Activated CD4-positive, alpha-beta T cell treated with anti-CD3 and anti-CD28 coated beads, Interleukin-10, Interleukin-2, amounts not matched to agents 100 ng/mL and 50 ng/mL, durations not matched to agents 16 hours and 8 hours (primary cell): ENCODE measurements at regions not wholly inside any gene's neighbourhood (a gene's known extent, or its start where the extent isn't known, plus 50 kb on each side); places are given as distances from the start of the nearest gene placed in this dataset.

ENCODE experiments used
- DNase-seq: peaks from one replicate; pipeline ENCODE4 v3.0.0-alpha.2; 2020

DNA sequence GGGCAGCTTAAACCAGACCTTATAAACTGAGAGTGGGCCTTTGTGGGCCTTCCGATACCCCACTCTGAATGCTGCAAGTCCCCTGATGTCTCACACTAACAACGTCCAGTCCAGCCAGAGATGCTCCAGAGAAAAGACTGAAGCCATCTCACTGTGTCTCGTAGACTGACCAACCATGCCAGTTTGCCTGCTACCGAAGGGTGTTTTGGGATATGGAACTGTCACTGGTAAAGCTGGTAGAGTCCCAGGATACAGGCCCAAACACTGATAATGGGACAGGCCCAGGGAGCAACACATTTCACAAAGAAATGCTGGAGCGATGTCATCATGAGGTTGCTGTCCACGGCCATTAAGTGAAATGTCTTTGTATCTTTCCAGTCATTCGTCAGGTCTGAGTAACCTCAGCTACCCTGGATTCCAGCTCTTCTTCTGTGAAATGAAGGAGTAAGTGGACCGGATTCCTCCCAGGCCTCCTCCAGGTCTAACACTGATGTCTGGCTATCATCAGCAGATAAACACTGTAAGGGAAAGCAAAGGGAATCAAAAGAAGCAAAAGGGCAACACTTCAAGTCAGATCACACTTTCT, 81.6 kb downstream of the SLC5A7 start:
- no peak for DNase-seq

DNA sequence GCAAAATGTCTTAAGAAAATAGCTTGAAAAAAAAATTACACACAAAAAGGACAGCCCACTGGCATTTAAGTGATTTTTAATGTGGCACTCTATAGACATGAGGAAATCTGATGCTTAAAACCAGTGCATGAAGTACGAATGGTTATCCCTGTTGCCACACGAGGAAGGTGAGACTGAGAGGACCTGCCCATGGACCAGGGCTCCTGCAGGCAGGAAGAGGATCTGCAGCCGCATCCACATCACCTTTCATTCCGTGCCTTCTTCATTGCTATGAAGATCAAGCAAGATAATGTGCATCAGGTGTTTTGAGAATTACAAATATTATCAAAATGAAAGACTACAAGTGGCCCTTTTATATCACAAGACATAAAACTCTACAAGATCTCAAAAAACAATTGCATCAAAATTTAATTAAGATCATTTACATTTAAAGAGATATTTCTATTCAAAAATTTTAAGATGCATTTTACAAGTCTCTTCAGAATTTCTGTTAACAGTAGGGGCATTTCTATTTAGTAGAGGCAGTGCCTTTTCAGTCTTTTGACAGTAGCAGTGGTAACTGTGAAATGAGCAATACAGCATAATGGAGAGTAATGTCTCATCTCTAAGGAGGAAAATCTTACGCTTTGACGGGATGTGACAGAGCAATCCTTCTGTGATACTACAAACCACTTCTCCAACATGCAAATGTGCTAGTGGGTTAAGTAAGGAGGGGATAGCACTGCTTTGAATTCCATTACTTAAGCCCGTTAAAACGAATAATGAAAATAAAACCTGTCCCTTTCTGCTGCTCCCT, 83.4 kb downstream of the SLC5A7 start:
- no peak for DNase-seq

DNA sequence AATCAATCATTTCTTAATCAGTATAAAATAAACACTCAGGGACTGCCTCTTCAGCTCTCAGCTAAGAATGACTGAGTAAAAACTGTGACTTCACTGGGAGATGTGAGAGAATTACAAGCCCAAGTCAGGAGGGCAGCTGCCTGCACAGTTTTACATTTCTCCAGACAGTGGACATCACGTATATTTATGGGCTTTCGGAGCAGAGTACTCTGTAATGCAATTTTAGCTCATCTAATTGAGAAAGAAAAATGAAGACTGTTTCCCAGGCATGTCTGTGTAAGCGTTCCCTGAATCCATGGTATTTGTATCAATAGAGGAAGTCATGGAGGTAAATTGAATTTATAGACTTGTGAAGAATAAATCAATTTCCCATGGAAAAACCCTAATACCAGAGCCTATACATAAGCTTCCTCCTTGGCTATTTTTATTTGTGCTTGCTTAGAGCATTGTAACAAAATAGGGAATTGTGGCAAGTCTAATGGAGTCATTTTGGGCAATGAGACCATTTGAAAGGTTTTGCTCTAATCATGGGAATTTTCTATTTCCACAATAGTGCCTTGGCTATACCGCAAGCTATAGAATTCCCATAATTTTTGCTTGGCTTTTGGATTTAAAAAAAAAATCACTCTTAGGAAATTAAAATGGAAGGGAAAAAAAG, 87.2 kb downstream of the SLC5A7 start:
- DNase-seq: no peak

DNA sequence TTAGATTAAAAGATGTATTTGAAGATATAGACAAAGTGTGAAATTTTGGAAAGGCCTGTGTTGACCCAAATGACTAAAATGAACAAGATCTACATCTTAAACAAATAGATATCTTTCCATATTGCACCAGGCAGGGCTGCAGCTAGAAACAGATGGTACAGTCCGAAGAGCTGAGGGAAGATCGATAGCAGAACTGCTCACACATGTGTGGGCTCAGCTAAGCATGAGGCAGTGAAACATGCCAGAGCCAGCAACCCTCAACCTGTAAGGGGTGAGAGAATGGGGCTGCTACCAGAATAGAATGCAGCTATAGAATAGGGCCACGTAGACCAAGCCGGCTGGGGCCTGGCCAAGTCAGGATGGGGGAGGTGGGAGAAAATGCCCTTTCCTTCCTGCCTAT, 87.8 kb downstream of the SLC5A7 start:
- DNase-seq: no peak

DNA sequence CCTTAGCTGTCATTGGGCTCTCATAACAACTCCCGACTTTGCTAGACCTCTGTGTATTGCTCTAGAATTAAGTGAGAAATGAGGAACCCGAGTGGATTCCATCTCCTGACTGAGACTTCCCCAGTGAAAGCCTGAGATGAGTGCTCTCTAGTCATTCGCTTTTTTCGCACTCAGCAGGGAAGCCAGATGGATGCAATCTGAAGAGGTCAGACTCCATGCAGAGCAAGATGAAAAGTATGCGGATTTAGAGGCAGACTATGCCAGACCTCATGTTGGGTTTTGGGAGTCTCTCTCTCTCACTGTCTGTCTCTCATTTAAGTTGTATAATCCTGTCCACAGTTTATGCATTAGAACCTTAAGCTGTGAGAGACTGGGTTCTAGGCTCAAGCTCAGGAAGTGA, 88.6 kb downstream of the SLC5A7 start:
- no peak for DNase-seq

DNA sequence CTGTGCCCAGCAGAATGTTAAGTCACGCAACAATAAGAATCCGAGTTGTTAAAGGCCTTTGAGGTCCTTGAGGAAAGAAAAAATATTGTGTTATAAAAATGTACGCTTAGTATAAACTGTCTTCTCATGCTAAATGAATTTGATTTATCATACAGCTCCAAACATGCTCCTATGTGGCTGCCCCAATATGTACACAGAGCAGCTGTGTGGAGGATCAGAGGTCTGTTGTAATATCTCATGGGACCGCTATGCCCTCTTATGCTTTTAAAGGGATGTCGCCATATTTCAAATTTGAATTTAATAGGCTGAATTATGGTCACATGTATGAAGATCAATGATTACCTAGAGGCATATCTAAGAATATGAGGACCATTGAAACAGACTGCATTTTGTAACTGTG, 90.2 kb downstream of the SLC5A7 start:
- DNase-seq: no peak

DNA sequence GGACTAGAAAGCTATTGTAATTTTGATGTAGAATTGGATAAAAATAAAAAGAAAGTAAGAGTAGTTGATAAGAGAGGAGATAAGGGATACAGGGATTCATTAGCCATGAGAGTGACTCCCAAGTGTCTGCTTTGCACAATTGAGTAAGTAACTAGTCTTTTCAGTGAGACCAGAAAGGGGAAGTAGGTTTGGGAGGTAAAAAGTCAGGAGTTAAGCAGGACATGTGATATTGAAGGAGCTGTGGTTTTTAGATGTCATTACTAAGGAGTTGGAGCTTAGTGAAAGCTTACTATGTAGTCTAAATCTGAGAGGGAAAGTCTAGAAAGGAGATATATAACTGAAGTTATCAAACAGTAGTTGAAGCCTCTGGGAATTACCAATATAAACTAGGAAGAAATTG, 93.4 kb downstream of the SLC5A7 start:
- DNase-seq: no peak

DNA sequence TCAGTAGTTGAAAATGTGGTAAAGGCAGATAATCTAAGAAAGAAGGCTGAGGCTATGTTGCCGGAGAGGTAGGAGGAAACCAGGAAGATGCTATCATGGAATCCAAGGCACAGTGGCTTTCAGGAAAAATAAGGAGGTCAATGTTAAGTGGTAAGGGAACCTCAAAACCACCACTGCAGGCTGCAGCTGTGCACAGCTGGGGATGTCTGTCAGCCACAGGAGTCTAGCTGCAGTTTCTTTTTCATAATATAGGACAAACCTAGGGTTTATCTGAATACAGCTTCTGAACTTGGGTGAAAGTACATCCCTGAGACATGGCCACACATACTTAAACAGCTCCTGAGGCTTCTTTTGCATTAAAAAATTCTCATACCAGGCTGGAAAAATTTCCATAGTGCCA, 93.9 kb downstream of the SLC5A7 start:
- no peak for DNase-seq

DNA sequence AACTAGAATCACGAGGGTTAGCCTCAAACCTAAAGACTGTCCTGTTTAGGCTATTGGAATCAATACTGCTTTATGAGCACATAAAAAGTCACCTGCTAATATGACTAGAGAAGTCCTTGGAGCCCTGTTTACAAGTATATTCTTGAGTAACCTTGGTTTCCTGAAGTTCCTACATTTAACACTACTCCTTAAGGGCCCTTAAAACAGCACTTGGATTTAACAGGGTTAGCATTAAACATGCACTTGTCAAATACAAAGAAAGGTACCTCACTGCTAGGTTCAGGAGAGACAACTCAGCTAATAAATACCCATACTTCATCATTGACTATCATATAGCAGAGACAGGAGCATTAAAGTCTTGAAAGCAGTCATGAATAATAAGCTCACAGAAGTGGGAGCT, 96.7 kb downstream of the SLC5A7 start:
- no peak for DNase-seq

DNA sequence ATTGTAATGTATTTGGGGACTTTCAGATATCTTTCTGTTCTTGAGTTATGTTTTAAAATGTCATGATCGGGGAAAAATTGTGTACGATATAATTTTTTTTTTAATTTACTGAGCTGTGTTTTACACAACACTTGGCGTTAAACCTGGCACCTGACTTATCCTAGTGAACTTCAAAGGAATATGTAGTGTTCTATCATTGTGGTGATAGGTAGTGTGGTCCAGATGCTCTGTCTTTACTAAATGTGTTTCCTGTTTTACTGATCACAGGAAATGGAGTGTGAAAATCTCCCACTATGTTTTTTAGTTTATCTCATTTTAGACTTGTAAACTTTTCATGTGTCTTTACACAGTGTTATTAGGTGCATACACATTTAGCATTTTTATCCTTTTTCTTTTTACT, 98.0 kb downstream of the SLC5A7 start:
- DNase-seq: no peak

DNA sequence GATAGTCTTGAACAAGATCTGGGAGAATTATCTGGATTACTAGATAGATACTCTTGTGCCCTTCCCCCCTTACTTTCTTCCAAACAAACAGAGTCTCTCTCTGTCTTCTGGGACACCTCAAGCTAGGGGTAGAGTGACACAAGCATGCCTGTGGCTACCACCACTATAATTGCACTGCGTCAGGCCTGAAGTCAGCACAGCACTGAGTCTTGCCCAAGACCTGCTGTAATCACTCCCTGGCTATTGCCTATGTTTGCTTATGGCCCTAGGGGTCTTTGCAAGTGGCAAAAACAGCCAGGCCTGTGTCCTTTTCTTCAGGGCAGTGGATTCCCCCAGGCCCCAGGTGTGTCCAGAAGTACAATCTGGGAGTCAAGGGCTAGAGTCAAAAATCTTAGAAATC, 106.6 kb downstream of the SLC5A7 start:
- DNase-seq: no peak

DNA sequence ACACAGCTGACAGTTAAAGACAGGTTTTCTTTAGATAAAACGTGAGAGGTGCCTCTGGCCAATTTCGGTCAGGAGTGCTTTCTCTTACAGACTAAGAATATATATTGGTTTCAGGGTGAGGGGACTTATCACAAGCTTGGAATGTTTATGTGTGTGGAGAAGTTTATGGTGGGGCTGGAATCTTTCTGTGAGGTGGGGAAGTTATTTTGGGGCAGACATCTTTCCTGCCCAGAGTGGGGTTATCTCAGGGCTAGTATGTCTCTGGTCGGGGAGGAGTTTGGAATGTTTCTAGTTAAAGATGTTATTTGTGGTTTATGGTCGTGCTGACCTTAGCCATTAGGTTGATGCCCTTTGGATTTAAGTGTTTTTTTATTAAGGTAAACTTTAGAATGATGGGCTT, 115.2 kb downstream of the SLC5A7 start:
- DNase-seq: no peak

DNA sequence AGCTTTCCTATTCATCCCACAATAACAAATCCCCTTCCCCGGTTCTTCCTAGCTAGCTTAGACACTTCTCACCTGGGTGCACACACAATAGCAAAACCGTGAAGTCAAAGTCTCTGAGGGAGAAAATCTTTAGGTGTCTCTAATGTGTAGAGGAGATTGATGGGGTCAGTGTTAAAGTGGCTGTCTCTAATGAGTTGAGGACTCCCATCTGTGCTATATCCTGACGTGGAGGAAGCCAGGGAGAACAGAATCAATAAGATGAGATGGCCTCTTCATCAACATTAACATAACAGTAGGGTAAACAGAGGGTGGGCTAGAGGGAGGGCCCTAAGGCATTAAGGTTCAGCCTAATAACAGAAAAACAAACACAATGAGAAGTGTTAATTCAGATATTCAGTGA, 120.4 kb downstream of the SLC5A7 start:
- no peak for DNase-seq

DNA sequence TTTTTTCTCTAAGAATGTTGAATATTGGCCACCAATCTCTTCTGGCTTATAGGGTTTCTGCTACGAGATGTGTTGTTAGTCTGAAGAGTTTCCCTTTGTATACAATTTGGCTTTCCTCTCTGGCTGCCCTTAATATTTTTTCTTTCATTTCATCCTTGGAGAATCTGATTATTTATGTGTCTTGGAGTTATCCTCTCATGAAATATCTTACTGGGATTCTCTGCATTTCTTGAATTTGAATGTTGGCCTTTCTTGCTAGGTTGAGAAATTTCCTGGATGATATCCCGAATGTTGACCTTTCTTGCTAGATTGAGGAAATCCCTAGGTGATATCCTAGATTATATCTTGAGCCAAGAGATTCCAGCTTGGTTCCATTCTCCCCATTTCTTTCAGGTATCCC, 125.6 kb downstream of the SLC5A7 start:
- no peak for DNase-seq

DNA sequence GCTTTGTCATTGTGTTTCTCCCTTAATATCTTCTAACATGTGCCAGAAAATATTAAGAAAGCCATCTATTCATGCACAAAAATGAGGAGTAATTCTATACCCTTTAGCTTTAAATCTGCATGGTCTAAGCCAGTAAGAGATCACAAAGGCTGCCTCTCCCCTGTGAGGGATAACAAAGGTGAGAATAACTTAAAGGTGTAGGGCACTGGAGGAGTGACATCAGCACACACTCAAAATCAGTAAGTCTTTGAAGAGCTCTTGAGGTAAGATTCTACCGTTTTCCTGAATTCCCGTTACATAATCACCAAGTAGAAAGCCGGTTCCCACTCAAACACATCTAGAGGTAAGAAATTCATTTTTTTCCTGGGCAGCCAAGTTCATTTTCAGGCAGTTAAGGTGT, 123.9 kb upstream of the SULT1C3 start:
- DNase-seq: no peak

DNA sequence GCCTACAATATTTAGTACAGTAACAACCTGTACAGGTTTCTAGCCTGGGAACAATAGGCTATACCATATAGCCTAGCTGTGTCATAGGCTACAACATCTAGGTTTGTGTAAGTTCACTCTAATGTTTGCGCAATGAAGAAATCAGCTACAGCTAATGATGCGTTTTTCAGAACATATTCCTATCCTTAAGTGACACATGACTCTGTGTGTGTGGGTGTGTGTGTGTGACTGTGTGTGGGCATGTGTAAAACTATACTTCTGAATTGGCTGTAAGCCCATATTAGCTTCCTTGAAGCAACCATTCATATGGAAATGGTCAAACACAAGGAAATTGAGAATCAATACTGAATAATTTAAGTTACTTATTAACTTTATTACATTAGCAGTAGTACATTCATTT, 120.8 kb upstream of the SULT1C3 start:
- DNase-seq: no peak

DNA sequence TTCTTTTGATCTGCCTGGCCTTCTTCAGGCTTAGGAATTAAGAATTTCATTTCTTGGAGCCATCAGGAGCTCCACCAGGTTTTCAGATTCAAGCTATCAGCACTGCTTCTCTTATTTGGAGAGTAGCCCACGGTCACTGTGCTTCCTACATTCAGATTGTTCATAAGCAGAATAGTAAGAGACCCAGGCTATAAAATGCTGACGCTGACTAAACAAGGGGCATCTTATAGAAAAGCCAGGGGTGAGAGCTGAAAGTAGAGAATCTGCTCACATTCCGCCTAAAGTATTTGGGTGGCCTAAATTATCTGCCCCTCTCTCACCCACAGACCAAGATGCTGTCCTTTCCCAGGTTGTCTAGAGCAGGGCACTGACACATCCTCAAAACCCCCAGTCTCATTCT, 120.3 kb upstream of the SULT1C3 start:
- DNase-seq: no peak

DNA sequence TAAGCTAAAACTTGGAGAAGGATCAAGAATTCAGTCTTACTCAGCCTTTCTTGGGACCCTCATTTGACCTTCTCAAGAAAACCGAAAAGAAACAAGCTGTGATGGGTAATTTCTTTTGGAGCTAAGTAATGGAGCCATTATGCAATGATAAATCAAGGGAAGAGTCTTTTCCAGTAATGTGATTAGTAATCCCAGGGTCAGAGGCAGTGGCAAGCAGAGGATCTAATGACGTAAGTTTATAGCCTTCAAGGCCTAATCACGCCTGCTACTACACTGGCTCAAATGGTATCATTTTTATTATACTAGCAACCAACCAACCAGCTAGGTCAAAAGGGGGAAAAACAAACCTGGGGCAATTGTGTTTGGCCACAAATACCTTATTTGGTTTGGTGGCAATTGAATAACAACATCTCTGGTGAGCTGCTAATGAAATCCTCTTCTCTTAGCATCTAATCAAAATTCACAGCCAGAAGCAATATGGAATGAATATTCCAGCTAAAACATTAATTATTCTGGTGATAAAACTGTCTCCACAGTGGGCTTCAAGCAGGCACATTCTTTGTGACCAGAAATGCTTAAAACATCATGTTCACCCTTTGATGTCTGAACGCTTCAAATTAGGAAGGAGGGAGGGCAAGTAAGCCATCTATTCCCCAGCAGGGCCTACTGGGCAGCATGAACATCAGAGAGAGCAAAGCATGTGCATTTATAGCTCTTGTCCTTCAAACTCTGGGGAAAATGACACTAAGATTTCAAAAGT, 114.9 kb upstream of the SULT1C3 start:
- DNase-seq: no peak

DNA sequence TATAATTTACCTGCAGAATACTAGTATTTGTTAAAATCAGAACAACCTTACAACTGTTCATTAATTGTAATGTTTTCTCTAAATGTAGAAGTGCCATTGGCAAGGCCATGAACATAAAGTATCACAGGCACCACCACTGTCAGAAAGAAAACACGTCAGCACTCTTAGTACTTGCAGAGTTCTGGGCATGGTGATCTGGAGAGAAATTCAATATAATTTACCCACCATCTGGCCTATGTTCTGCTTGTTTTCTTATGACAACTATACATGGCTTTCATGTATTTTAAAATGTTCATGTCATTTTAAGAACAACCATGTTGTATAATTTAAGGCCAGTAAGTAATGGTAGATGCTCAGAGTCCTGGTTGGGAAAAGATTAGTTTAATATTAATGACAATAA, 114.2 kb upstream of the SULT1C3 start:
- no peak for DNase-seq

DNA sequence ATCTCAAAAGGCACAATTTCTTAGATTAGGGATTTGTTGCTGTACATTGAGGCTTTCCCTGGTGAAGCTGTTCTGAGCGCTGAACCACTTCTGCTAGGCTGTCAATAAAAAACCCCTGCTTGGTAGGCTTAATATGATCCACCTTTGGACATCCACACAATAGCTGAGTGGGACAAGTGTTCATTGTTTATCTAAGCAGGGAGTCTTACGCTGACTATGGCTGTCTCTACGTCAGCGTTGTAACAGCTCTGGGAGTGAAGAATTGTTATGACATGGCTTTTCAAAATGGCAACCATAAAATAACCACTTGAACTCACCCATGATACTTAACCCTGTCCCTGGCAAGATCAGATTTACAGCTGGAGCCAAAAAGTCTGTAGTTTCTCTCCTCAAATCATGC, 111.5 kb upstream of the SULT1C3 start:
- no peak for DNase-seq

DNA sequence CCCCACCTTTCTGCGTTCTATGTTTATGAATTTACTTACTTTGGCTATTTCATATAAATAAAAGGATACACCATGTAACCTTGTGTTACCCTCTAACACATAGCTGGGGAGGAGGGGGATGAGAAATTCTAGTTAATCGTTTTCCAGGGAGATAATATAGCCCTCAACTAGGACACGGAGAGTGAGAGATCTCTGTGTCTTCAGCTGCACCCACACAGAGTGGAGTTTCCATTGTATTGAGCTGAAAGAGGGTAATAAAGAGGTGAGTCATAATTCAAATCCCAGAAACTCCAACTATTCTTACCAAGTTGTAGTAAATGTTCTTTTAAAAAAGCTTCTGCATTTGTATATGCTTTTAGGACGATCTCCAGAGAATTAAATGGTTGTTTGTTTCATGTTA, 110.1 kb upstream of the SULT1C3 start:
- no peak for DNase-seq

DNA sequence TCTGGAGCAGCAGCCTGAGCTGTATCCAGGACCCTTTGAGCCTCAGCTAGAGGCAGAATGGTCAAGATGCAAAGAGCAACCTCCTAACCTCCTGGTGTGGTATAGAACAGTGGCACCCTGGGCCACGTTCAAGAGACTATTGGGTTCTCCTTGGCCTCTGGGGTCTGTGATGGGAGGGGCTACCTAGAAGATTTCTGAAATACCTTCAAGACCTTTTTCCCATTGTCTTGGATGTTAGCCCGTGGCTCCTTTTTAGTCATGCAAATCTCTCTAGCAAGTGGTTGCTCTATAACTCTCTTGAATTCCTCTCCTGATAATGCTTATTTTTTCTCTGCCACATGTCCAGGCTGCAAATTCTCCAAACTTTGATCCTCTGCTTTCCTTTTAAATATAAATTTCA, 106.3 kb upstream of the SULT1C3 start:
- no peak for DNase-seq

DNA sequence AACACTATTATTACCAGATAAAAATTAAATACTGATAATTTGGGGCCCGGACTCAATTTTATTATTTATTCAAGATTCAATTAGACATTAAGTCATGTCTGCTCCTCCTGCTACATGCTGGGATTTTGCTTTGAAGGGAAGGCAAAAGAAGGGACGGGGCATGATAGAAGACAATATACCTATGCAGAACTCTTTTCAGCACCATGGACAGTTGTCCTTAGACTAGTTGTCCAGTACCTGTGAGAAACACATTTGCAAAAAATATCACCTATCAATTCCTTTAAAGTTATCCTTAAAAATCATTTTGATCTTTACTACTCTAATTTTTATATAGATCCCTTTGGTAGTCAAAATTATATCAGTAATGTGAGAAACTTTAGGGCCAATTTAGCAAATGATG, 100.2 kb upstream of the SULT1C3 start:
- peak; percentile 1 for DNase-seq
